Adrenal gland (tissue), 9 donors: ENCODE measurements at regions not wholly inside any gene's neighbourhood (a gene's known extent, or its start where the extent isn't known, plus 50 kb on each side); places are given as distances from the start of the nearest gene placed in this dataset.

Experiments used
- DNase-seq, 7 donors: peaks; one replicate each; pipeline ENCODE4 v3.0.0-alpha.2; 2019 to 2020
- H3K27ac ChIP-seq, 5 donors: fragments of 200-600 bp; sonication (generic) in 4 of 5; 1 replicate in 3 of 5; 2 replicates in 2 of 5; pipeline versions ENCODE4 v1.5.1 to v1.8.0; 2016 to 2020; ENCODE audit warnings: mild to moderate bottlenecking in 1 of 5
- H3K27me3 ChIP-seq: fragments of 200-600 bp; 2 replicates; pipeline ENCODE4 v1.8.0; 2021
- H3K36me3 ChIP-seq, 2 donors: fragments of 200-600 bp; replicated peaks in 1 of 2; 1 replicate in 1 of 2; 2 replicates in 1 of 2; pipeline versions ENCODE4 v1.5.1 to v1.8.0; 2018 to 2022
- H3K4me1 ChIP-seq, 2 donors: fragments of 200-600 bp; replicated peaks in 1 of 2; 1 replicate in 1 of 2; 2 replicates in 1 of 2; pipeline versions ENCODE4 v1.5.1 to v1.8.0; 2018 to 2021
- H3K4me3 ChIP-seq, 4 donors: fragments of 200-600 bp; sonication (generic) in 3 of 4; one replicate each; pipeline ENCODE4 v1.5.1; 2016 to 2018
- H3K9me3 ChIP-seq, 3 donors: fragments of 200-600 bp; sonication (generic) in 1 of 3; replicated peaks in 1 of 3; 1 replicate in 2 of 3; 2 replicates in 1 of 3; pipeline versions ENCODE4 v1.5.1 to v1.8.0; 2016 to 2021
- POLR2A ChIP-seq, 2 donors: fragments of 450-650 bp; IDR thresholded peaks; one replicate each; pipeline ENCODE4 v1.6.1; 2017; ENCODE audit warnings: antibody characterized with exemption in 2 of 2, mild to moderate bottlenecking in 2 of 2, moderate library complexity in 1 of 2
- WGBS, 4 donors: extraction: QIAGEN DNeasy Blood & Tissue Kit in 2 of 4; methylation state at CpG; one replicate each; pipeline versions ENCODE4 v1.1.5 to v1.1.7; 2013 to 2017; 5-methylcytosine and 5-hydroxymethylcytosine counted together
- intact Hi-C, 2 donors: fragments of 100-400 bp; cut with DNase I; formaldehyde crosslinking; loops; one replicate each; pipeline versions ENCODE4 v1.14.1 to v1.15.0; 2022 to 2023
- TF ChIP-seq, protein P1 (sequence below), 6 experiments: fragments of 450-650 bp in 4 of 6; fragments of 200-600 bp in 2 of 6; sonication (generic) in 1 of 6; IDR thresholded peaks; 1 replicate in 5 of 6; 2 replicates in 1 of 6; pipeline versions ENCODE4 v1.5.1 to v1.8.0; 2016 to 2021; ENCODE audit warnings: antibody characterized with exemption in 6 of 6, mild to moderate bottlenecking in 2 of 6, moderate library complexity in 1 of 6
- donor health status: healthy with polysubstance abuse.
- donor health status: Bipolar disorder and iron deficiency.
- donor health status: DM: yes; HTN: yes; CAD: no.
- donor health status: DM: no; HTN: no; CAD: no.
- donor health status: DM: no; HTN: no; CAD: no.

DNA sequence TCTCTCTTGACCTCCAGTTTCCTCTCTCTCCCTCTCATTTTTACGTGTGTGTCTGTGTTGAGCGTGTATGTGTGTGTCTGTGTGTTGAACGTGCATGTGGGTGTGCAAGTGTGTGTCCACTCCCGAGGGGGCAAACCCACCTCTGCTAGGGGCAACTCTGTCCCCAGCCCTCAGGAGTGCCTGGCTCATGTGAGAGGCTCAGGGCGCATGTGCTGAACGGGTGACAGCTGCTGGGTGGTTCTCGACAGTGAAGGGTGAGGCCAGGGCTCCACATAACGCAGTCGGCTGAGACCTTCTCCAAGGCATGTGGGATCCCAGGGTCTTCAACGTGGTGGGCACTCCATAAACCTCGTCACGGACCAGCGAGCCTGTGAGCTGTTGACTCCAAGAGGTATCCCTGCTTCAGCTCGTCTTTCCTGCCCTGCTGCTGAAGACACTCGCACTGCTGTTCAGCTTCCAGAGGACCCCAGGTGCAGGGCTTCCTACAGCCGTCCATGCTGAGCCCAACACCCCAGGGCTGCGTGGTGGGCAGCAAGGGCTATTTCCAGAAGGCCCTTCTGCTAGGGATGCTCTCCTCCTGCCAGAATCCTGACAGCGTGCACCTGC, 361.6 kb upstream of the SHH start:
- 85 to 88% (median 86%) methylated on average over 16 to 18 of the region's 18 CpGs for WGBS, 4 donors
- no peaks in the 10 kb centered on the region for H3K36me3 ChIP-seq
- intact Hi-C loops = no loop called here
- H3K4me3 ChIP-seq = no peak overlapping the region
- no peaks in the 10 kb centered on the region for H3K27me3 ChIP-seq
- H3K9me3 ChIP-seq = no peaks in the 10 kb centered on the region
- no peak for TF ChIP-seq POLR2A (IDR thresholded peaks at IDR 0.05)
- TF ChIP-seq, protein P1, sequence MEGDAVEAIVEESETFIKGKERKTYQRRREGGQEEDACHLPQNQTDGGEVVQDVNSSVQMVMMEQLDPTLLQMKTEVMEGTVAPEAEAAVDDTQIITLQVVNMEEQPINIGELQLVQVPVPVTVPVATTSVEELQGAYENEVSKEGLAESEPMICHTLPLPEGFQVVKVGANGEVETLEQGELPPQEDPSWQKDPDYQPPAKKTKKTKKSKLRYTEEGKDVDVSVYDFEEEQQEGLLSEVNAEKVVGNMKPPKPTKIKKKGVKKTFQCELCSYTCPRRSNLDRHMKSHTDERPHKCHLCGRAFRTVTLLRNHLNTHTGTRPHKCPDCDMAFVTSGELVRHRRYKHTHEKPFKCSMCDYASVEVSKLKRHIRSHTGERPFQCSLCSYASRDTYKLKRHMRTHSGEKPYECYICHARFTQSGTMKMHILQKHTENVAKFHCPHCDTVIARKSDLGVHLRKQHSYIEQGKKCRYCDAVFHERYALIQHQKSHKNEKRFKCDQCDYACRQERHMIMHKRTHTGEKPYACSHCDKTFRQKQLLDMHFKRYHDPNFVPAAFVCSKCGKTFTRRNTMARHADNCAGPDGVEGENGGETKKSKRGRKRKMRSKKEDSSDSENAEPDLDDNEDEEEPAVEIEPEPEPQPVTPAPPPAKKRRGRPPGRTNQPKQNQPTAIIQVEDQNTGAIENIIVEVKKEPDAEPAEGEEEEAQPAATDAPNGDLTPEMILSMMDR (IDR thresholded peaks at IDR 0.05) = no peak
- H3K27ac ChIP-seq = no peak overlapping the region
- H3K4me1 ChIP-seq = no peaks in the 10 kb centered on the region
- peak in 1 of 7 donors; percentile 4 for DNase-seq

DNA sequence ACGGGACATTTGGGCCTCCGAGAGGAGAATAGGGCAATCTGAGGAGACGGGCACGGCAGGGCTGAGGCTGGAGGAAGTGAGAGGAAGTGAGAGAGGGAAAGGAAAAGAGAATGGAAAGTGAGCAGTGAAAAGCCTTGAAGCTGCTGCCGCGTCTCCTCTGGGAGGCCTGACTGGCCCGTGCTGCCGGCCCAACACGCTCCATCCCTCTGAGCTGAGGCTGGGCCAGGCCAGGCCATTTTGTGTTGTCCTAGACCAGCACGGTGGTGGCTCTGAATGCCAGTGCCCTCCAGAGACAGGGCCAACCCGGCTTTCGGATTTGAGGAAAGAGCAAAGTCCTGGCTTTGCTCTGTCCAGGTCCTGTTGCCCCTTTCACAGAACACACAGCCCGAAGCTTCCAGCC, 361.1 kb upstream of the SHH start:
- intact Hi-C loops = no loop called here
- no peaks in the 10 kb centered on the region for H3K27me3 ChIP-seq
- H3K27ac ChIP-seq = no peak overlapping the region
- DNase-seq = peak in 1 of 7 donors; percentile 10
- no peak overlapping the region for H3K4me3 ChIP-seq
- no peaks in the 10 kb centered on the region for H3K36me3 ChIP-seq
- no peaks in the 10 kb centered on the region for H3K4me1 ChIP-seq
- WGBS, 4 donors = 80 to 89% (median 82%) methylated on average over 13 of the region's 13 CpGs
- TF ChIP-seq, protein P1 (IDR thresholded peaks at IDR 0.05) = no peak
- TF ChIP-seq POLR2A (IDR thresholded peaks at IDR 0.05) = no peak
- no peaks in the 10 kb centered on the region for H3K9me3 ChIP-seq

DNA sequence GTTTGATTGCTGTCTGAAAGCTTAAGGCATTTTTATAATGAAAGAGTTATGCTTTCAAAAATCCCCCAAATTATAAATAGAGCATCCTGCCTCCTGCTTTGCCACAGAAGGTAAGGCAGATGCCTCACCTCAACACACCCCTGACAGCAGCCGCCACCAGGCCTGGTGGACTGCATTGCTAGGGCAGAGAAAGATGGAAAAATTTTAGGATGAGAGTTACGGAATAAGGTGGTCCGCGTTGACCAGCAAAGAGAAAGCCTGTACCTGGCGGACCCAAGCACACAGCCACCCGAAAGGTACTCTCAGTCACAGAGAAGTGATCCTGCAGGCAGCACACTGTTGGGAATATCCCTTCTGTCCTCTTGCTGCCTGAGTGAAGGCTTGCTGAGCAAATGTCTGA, 360.4 kb upstream of the SHH start:
- WGBS, 4 donors = 80 to 95% (median 84%) methylated on average over 6 of the region's 6 CpGs
- intact Hi-C loops = no loop called here
- no peaks in the 10 kb centered on the region for H3K4me1 ChIP-seq

DNA sequence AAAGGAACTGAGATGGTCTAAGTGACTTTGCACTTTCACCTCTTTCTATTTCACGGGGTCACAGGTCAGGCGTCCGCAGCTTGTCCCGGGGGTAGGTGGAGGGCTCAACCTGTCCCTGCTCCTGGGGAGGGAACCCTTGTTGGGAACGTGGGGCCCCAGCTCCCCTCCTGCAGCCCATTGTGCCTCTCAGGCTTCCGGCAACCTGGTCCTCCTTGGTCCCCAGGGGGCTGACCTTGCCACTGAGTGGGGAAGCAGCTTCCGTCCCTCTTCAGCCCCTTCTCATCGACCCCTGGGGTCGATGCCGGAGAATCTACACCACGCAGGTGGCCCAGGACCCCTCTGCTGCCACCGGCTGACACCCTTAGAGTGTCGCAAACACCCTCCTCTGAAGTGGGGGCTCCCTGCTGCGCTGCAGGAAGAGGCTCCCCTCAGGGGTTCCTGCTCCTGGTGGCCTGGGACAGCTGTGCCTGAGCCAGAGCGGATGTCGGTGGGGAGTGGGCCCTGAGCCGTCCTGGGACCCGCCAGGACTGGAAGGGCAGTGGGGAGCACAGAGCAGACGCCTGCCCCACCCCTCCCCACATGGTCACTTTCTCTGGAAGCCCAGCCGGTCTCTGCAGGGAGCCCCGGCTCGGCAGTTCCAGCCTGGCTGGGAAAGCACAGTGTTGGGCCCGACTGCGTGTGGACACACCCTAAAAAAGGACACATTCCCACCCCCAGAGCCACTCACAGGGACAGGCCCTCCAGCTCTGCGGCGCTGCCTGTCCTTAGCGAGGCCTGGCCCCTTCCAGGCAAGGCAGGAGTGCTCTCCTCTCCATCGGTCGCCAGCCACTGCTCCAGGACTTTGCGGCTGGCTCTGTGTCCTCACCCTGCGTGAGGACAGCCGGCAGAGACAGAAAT, 357.5 kb upstream of the SHH start:
- Histone ChIP-seq H3K27ac (no peak overlapping the region), H3K36me3 (no peaks in the 10 kb centered on the region), H3K27me3 (no peaks in the 10 kb centered on the region), H3K4me3 (no peak overlapping the region), H3K4me1 (no peaks in the 10 kb centered on the region), H3K9me3 (no peaks in the 10 kb centered on the region)
- intact Hi-C loops = no loop called here
- TF ChIP-seq POLR2A (IDR thresholded peaks at IDR 0.05) = no peak
- TF ChIP-seq, protein P1 (IDR thresholded peaks at IDR 0.05) = no peak
- no peak for DNase-seq
- WGBS, 4 donors = 64 to 81% (median 75%) methylated on average over 20 to 32 of the region's 32 CpGs

More for the DNA sequence above, 360.4 kb upstream of the SHH start:
- TF ChIP-seq, protein P1 (IDR thresholded peaks at IDR 0.05) = no peak
- no peak for TF ChIP-seq POLR2A (IDR thresholded peaks at IDR 0.05)
- H3K27ac ChIP-seq = no peak overlapping the region
- H3K27me3 ChIP-seq = no peaks in the 10 kb centered on the region
- DNase-seq = peak in 1 of 7 donors; percentile 6
- no peak overlapping the region for H3K4me3 ChIP-seq
- no peaks in the 10 kb centered on the region for H3K9me3 ChIP-seq
- H3K36me3 ChIP-seq = no peaks in the 10 kb centered on the region
